NB4 (cell line): ENCODE measurements at regions not wholly inside any gene's neighbourhood (a gene's known extent, or its start where the extent isn't known, plus 50 kb on each side); places are given as distances from the start of the nearest gene placed in this dataset.

ENCODE experiments used
- DNase-seq: peaks from one replicate; pipeline ENCODE4 v3.0.0; 2010; ENCODE audit warnings: low read depth
- H3K4me3 ChIP-seq: one replicate; pipeline ENCODE4 v1.5.1; 2011; ENCODE audit warnings: mild to moderate bottlenecking, low read depth, low read length, moderate library complexity
- MYC ChIP-seq: IDR thresholded peaks from 2 replicates; pipeline ENCODE4 v1.6.1; 2011; ENCODE audit warnings: low read depth, low read length
- POLR2A ChIP-seq: IDR thresholded peaks from 2 replicates; pipeline ENCODE4 v1.6.1; 2011; ENCODE audit warnings: mild to moderate bottlenecking; ENCODE audit not compliant: insufficient read length; ENCODE audit errors: extremely low read depth
- TF ChIP-seq, protein P1 (sequence below): IDR thresholded peaks from 2 replicates; pipeline ENCODE4 v1.6.1; 2011; ENCODE audit warnings: low read depth, low read length
- TF ChIP-seq, protein P2 (sequence below): IDR thresholded peaks from one replicate; pipeline ENCODE4 v1.5.1; 2012; ENCODE audit warnings: low read depth, low read length

GRCh38 chr3:106366352-106366751, 497.5 kb upstream of the CBLB start:
- no peak for DNase-seq
- TF ChIP-seq, protein P1, sequence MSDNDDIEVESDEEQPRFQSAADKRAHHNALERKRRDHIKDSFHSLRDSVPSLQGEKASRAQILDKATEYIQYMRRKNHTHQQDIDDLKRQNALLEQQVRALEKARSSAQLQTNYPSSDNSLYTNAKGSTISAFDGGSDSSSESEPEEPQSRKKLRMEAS, result no peak
- no peak for TF ChIP-seq MYC
- no peak for TF ChIP-seq POLR2A
- TF ChIP-seq, protein P2, sequence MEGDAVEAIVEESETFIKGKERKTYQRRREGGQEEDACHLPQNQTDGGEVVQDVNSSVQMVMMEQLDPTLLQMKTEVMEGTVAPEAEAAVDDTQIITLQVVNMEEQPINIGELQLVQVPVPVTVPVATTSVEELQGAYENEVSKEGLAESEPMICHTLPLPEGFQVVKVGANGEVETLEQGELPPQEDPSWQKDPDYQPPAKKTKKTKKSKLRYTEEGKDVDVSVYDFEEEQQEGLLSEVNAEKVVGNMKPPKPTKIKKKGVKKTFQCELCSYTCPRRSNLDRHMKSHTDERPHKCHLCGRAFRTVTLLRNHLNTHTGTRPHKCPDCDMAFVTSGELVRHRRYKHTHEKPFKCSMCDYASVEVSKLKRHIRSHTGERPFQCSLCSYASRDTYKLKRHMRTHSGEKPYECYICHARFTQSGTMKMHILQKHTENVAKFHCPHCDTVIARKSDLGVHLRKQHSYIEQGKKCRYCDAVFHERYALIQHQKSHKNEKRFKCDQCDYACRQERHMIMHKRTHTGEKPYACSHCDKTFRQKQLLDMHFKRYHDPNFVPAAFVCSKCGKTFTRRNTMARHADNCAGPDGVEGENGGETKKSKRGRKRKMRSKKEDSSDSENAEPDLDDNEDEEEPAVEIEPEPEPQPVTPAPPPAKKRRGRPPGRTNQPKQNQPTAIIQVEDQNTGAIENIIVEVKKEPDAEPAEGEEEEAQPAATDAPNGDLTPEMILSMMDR, result no peak

DNA sequence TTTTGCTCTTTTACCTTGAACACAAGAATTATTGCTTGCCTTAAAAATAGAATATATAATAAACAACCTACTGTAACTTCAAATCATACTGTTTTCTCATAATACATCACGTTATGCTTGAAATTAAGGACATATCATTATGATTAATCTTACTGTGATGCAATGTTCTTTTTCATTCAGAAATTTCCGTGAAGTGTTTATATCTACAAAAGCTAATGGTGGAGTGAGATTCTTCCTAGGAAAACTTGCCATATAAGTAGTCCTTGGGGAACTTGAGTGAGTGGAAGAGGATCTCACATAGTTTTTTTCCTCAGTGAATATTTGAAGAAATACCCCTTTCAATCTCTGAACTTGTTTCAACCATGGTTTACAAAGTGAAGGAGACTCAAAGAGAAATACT, 498.7 kb upstream of the CBLB start:
- no peak for DNase-seq
- TF ChIP-seq MYC, result no peak

More at GRCh38 chr3:106366352-106366751, 497.5 kb upstream of the CBLB start:
- no peak overlapping the region for H3K4me3 ChIP-seq

DNA sequence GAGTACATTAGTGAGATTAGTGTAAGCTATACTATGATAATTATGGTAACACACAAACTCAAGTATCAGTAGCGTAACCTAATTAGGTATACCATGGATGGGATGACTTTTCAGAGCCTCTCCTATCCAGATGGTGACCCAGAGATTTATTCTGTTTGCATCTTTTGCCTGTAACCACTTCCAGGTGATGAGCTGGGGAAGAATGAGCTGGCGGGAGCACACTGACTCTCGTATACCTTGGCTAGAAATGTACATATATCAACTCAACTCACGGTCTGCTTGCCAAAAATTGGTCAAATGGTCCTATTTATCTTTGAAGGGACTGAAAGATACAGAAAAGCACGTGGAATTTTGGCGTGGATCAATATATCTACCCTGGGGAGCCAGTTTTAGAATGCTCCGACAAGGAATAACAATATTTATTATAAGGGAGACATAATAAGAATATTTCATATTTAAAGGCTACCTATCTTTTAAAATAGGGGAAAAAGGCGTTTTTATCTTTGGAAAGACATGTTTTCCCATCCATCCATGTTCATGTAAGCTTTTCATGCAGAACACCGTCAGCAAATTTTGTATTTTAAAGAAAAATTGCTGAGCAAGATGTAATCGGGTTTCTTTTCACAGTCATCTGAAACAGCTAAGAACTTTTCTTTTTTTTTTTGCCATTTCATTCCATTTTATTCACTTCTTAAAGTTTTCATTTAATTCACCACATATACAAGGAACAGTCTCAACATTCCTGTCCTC, 502.6 kb upstream of the CBLB start:
- no peak for TF ChIP-seq MYC
- no peak for TF ChIP-seq POLR2A
- no peak overlapping the region for H3K4me3 ChIP-seq
- no peak for DNase-seq

More for the DNA sequence above, 498.7 kb upstream of the CBLB start:
- no peak overlapping the region for H3K4me3 ChIP-seq

GRCh38 chr3:106371971-106372805, 503.4 kb upstream of the CBLB start:
- DNase-seq, result no peak
- TF ChIP-seq, protein P2, result no peak
- no peak for TF ChIP-seq POLR2A
- no peak for TF ChIP-seq MYC
- TF ChIP-seq, protein P1, result no peak
- H3K4me3 ChIP-seq, result no peak overlapping the region

GRCh38 chr3:106372806-106373190, 504.0 kb upstream of the CBLB start:
- no peak for DNase-seq
- no peak overlapping the region for H3K4me3 ChIP-seq
- TF ChIP-seq, protein P2, result no peak
- TF ChIP-seq, protein P1, result no peak
- no peak for TF ChIP-seq POLR2A
- no peak for TF ChIP-seq MYC

DNA sequence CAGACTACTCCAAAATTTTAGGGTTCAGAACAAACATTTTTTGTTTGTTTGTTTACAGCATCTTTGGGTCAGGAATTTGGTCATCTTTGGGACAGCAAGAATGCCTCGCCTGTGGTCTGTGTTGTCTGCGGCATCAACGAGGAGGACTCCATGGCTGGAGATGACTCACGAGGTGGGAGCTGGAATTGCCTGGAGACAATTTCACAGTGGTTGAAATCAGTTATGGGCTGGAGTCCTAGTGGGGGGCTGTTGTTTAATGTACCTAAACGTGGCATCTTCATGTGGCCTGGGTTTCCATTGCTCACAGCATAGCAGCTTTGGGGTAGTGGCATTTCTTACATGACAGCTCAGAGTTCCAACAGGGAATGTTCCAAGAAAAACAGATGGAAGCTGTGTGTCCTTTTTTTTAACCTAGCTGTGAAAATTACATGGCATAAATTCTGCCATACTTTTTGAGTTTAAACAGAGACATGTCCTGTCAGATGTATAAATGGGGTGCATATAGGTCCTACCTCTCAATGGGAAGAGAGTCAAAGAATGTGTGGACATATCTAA, 507.3 kb upstream of the CBLB start:
- DNase-seq, result no peak
- TF ChIP-seq, protein P1, result no peak
- TF ChIP-seq POLR2A (no peak), MYC (no peak)
- H3K4me3 ChIP-seq, result no peak overlapping the region

GRCh38 chr3:106379251-106379750, 510.5 kb upstream of the CBLB start:
- TF ChIP-seq POLR2A (no peak), MYC (no peak)
- TF ChIP-seq, protein P1, result no peak
- TF ChIP-seq, protein P2, result no peak
- no peak overlapping the region for H3K4me3 ChIP-seq
- no peak for DNase-seq
